ENCODE measurements at regions not wholly inside any gene's neighbourhood (a gene's known extent, or its start where the extent isn't known, plus 50 kb on each side); places are given as distances from the start of the nearest gene placed in this dataset.

DNA sequence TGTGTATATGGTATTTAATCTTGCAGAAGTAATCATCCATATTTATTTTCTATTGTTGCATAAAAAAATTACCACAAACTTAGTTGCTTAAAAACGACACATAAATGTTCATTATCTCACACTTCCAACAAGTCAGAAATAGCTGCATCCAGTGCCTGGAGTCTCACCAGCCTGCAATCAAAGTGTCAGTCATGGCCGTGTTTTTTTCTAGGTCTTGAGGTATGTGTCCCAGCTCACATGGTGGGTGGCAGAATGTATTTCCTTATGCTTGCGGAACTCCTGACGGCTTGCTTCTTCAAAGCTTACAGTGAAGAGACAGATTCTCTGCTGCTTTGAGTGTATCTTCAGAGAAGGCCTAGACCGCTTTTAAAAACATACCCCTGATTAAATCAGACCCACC lies 670.2 kb upstream of the LMO3 start:
- TF ChIP-seq POLR2A (IDR thresholded peaks at IDR 0.05; ENCODE audit: extremely low read depth, insufficient read length): no peak
- TF ChIP-seq, protein P1, sequence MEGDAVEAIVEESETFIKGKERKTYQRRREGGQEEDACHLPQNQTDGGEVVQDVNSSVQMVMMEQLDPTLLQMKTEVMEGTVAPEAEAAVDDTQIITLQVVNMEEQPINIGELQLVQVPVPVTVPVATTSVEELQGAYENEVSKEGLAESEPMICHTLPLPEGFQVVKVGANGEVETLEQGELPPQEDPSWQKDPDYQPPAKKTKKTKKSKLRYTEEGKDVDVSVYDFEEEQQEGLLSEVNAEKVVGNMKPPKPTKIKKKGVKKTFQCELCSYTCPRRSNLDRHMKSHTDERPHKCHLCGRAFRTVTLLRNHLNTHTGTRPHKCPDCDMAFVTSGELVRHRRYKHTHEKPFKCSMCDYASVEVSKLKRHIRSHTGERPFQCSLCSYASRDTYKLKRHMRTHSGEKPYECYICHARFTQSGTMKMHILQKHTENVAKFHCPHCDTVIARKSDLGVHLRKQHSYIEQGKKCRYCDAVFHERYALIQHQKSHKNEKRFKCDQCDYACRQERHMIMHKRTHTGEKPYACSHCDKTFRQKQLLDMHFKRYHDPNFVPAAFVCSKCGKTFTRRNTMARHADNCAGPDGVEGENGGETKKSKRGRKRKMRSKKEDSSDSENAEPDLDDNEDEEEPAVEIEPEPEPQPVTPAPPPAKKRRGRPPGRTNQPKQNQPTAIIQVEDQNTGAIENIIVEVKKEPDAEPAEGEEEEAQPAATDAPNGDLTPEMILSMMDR (IDR thresholded peaks at IDR 0.05; ENCODE audit: low read depth, low read length): no peak

Measured in NB4 (cell line).